WTC11 (cell line): ENCODE measurements at regions not wholly inside any gene's neighbourhood (a gene's known extent, or its start where the extent isn't known, plus 50 kb on each side); places are given as distances from the start of the nearest gene placed in this dataset.
"Not testable (repeated sequence)": the region's sequence is repeated elsewhere in the genome, so short reads cannot be mapped to it uniquely, and the experiment has no call there.

Experiments
- ATAC-seq: fragments of 200-7000 bp; cut with Tn5 transposase; 2 replicates; pipeline ENCODE4 v1.10.0; 2021; ENCODE audit warnings: mild to moderate bottlenecking, moderate library complexity
- CTCF ChIA-PET: fragments of 300-600 bp; sonication (Branson Sonifier 250); formaldehyde crosslinking; loops from one replicate; lab custom pipeline; 2021; ENCODE audit warnings: antibody characterized with exemption; lab: Charles Lee
- POLR2A ChIA-PET: fragments of 350-600 bp; sonication (Branson Sonifier 250); formaldehyde crosslinking; loops from one replicate; lab custom pipeline; 2021; ENCODE audit warnings: antibody characterized with exemption; lab: Charles Lee
- DNase-seq: peaks from one replicate; pipeline ENCODE4 v3.0.0; 2021; ENCODE audit warnings: low spot score
- H3K27ac Mint-ChIP-seq: 2 replicates; pipeline ENCODE4 v1.8.0; 2021; ENCODE audit warnings: mixed read lengths
- H3K27me3 Mint-ChIP-seq: 2 replicates; pipeline ENCODE4 v1.8.0; 2021; ENCODE audit warnings: low read depth, mild to moderate bottlenecking, moderate library complexity, mixed read lengths
- H3K36me3 Mint-ChIP-seq: 2 replicates; pipeline ENCODE4 v1.8.0; 2021; ENCODE audit warnings: mixed read lengths
- H3K4me1 Mint-ChIP-seq: 2 replicates; pipeline ENCODE4 v1.8.0; 2022; ENCODE audit warnings: mixed read lengths
- H3K4me3 Mint-ChIP-seq: 2 replicates; pipeline ENCODE4 v1.8.0; 2021; ENCODE audit warnings: mild to moderate bottlenecking, moderate library complexity, mixed read lengths
- H3K9me3 Mint-ChIP-seq: 2 replicates; pipeline ENCODE4 v1.8.0; 2021; ENCODE audit warnings: mixed read lengths
- ESRRA ChIP-seq: sonication (generic); formaldehyde crosslinking; IDR thresholded peaks from 2 replicates; pipeline ENCODE4 v1.8.1; 2022; ENCODE audit warnings: mild to moderate bottlenecking, missing genetic modification reagents, borderline replicate concordance
- FOXJ3 ChIP-seq: sonication (generic); formaldehyde crosslinking; IDR thresholded peaks from 2 replicates; pipeline ENCODE4 v1.9.0; 2021; ENCODE audit warnings: missing genetic modification reagents, mild to moderate bottlenecking, borderline replicate concordance
- FOXK1 ChIP-seq: sonication (generic); formaldehyde crosslinking; IDR thresholded peaks from 2 replicates; pipeline ENCODE4 v1.8.0; 2022; ENCODE audit warnings: mild to moderate bottlenecking, moderate library complexity, missing genetic modification reagents
- FOXP4 ChIP-seq: sonication (generic); formaldehyde crosslinking; IDR thresholded peaks from 2 replicates; pipeline ENCODE4 v1.8.0; 2022; ENCODE audit warnings: mild to moderate bottlenecking, missing genetic modification reagents
- GRHL2 ChIP-seq: fragments of 250-450 bp; sonication (Bioruptor Pico); IDR thresholded peaks from 2 replicates; pipeline ENCODE4 v1.8.0; 2022; ENCODE audit warnings: mild to moderate bottlenecking, moderate library complexity; ENCODE audit not compliant: insufficient replicate concordance, severe bottlenecking
- HMGA2 ChIP-seq: fragments of 250-450 bp; sonication (Bioruptor Pico); IDR thresholded peaks from 2 replicates; pipeline ENCODE4 v1.4.0; 2021; ENCODE audit warnings: mild to moderate bottlenecking, moderate library complexity
- JAZF1 ChIP-seq: fragments of 250-450 bp; sonication (Bioruptor Pico); IDR thresholded peaks from 2 replicates; pipeline ENCODE4 v1.9.0; 2021; ENCODE audit warnings: moderate library complexity, mild to moderate bottlenecking, inconsistent platforms
- MAX ChIP-seq: sonication (generic); formaldehyde crosslinking; IDR thresholded peaks from 2 replicates; pipeline ENCODE4 v1.8.0; 2022; ENCODE audit warnings: mild to moderate bottlenecking, missing genetic modification reagents
- MXD4 ChIP-seq: fragments of 250-450 bp; sonication (Bioruptor Pico); IDR thresholded peaks from 2 replicates; pipeline ENCODE4 v1.8.0; 2021; ENCODE audit warnings: mild to moderate bottlenecking, moderate library complexity, borderline replicate concordance
- NFYB ChIP-seq: sonication (generic); formaldehyde crosslinking; conservative IDR thresholded peaks from 2 replicates; pipeline ENCODE4 v1.8.0; 2022; ENCODE audit warnings: low read depth, missing genetic modification reagents
- PREB ChIP-seq: sonication (generic); formaldehyde crosslinking; IDR thresholded peaks from 2 replicates; pipeline ENCODE4 v1.8.1; 2022; ENCODE audit warnings: mild to moderate bottlenecking, missing genetic modification reagents, moderate library complexity, borderline replicate concordance
- TEAD1 ChIP-seq: sonication (generic); formaldehyde crosslinking; IDR thresholded peaks from 2 replicates; pipeline ENCODE4 v1.8.0; 2022; ENCODE audit warnings: mild to moderate bottlenecking, missing genetic modification reagents
- ZNF121 ChIP-seq: sonication (generic); formaldehyde crosslinking; IDR thresholded peaks from 2 replicates; pipeline ENCODE4 v1.8.0; 2023; ENCODE audit warnings: missing genetic modification reagents
- ZNF423 ChIP-seq: fragments of 250-450 bp; sonication (Bioruptor Pico); IDR thresholded peaks from 2 replicates; pipeline ENCODE4 v2.1.2; 2022; ENCODE audit warnings: mild to moderate bottlenecking, moderate library complexity
- ZNF425 ChIP-seq: fragments of 250-450 bp; sonication (Bioruptor Pico); conservative IDR thresholded peaks from 2 replicates; pipeline ENCODE4 v1.9.0; 2021; ENCODE audit warnings: mild to moderate bottlenecking
- ZNF671 ChIP-seq: fragments of 250-450 bp; sonication (Bioruptor Pico); IDR thresholded peaks from 2 replicates; pipeline ENCODE4 v1.8.0; 2021; ENCODE audit warnings: mild to moderate bottlenecking

GRCh38 chr6:47174502-47175023, 132.4 kb upstream of the ADGRF1 start:
- DNase-seq (no peak), ATAC-seq (no peak)
- ChIA-PET CTCF (no interaction called here), POLR2A (no interaction called here)
- peaks cover 11% of the 10 kb centered on the region for H3K9me3 Mint-ChIP-seq
- peaks cover 5% of the 10 kb centered on the region; the same call in 1 of the 2 replicates for H3K36me3 Mint-ChIP-seq
- H3K4me1 Mint-ChIP-seq = no peaks in the 10 kb centered on the region
- H3K27me3 Mint-ChIP-seq = no peaks in the 10 kb centered on the region; the same call in 1 of the 2 replicates
- TF ChIP-seq FOXP4 (CRISPR knock-in tag) (no peak), ESRRA (no peak), FOXK1 (no peak), JAZF1 (CRISPR knock-in tag) (no peak), ZNF425 (CRISPR knock-in tag) (no peak), TEAD1 (CRISPR knock-in tag) (no peak), GRHL2 (CRISPR knock-in tag) (no peak), NFYB (CRISPR knock-in tag) (no peak), PREB (no peak), MAX (no peak)
- H3K4me3 Mint-ChIP-seq = no peak overlapping the region
- no peak overlapping the region for H3K27ac Mint-ChIP-seq

- CTCF ChIA-PET, H3K36me3 Mint-ChIP-seq: not testable (repeated sequence)
These were observed 131.9 kb upstream of the ADGRF1 start for GRCh38 chr6:47174063-47174462.

GRCh38 chr6:47173145-47173544, 131.0 kb upstream of the ADGRF1 start:
- H3K4me1 Mint-ChIP-seq, CTCF ChIA-PET, H3K36me3 Mint-ChIP-seq, ATAC-seq, DNase-seq, POLR2A ChIA-PET, H3K4me3 Mint-ChIP-seq, H3K27ac Mint-ChIP-seq, H3K27me3 Mint-ChIP-seq: not testable (repeated sequence)
- peaks cover 11% of the 10 kb centered on the region for H3K9me3 Mint-ChIP-seq

More at GRCh38 chr6:47174063-47174462, 131.9 kb upstream of the ADGRF1 start:
- H3K27ac Mint-ChIP-seq, POLR2A ChIA-PET, H3K4me1 Mint-ChIP-seq, H3K4me3 Mint-ChIP-seq, ATAC-seq, H3K27me3 Mint-ChIP-seq, DNase-seq: not testable (repeated sequence)
- peaks cover 11% of the 10 kb centered on the region for H3K9me3 Mint-ChIP-seq

- peaks cover 5% of the 10 kb centered on the region; the same call in 1 of the 2 replicates for H3K36me3 Mint-ChIP-seq
- H3K4me1 Mint-ChIP-seq = peaks cover 14% of the 10 kb centered on the region
- no peaks in the 10 kb centered on the region; the same call in 1 of the 2 replicates for H3K27me3 Mint-ChIP-seq
- DNase-seq (no peak), ATAC-seq (no peak)
- ChIA-PET POLR2A (interaction anchor here (0.6 kb wide), 1 partner anchor 105 kb away, joined by 4 read pairs; no protein-coding TSS in a partner anchor), CTCF (no interaction called here)
- no peak for TF ChIP-seq ZNF121
- TF ChIP-seq ESRRA = no peak
- TF ChIP-seq HMGA2 = no peak
- no peak for TF ChIP-seq ZNF423
- no peak for TF ChIP-seq ZNF671 (CRISPR knock-in tag)
- TF ChIP-seq MXD4 (CRISPR knock-in tag) = no peak
- no peak for TF ChIP-seq FOXJ3 (CRISPR knock-in tag)
- H3K27ac Mint-ChIP-seq = no peak overlapping the region
- no peak overlapping the region for H3K4me3 Mint-ChIP-seq
- H3K9me3 Mint-ChIP-seq = peaks cover 11% of the 10 kb centered on the region
These were observed 128.4 kb upstream of the ADGRF1 start for GRCh38 chr6:47170617-47170947.
